GM23338 (cell line): ENCODE measurements at regions not wholly inside any gene's neighbourhood (a gene's known extent, or its start where the extent isn't known, plus 50 kb on each side); places are given as distances from the start of the nearest gene placed in this dataset.

ENCODE experiments used
- ATAC-seq: fragments of 200-7000 bp; cut with Tn5 transposase; 3 replicates; pipeline ENCODE4 v1.9.1; 2020
- DNase-seq: peaks from one replicate; pipeline ENCODE4 v3.0.0-alpha.2; 2015; ENCODE audit warnings: low spot score
- H2AFZ ChIP-seq: fragments of 200-600 bp; sonication (generic); 2 replicates; pipeline ENCODE4 v1.8.0; 2016; ENCODE audit warnings: antibody characterized with exemption, mild to moderate bottlenecking, moderate library complexity
- H3F3A ChIP-seq: fragments of 200-600 bp; sonication (generic); replicated peaks from 2 replicates; pipeline ENCODE4 v1.8.0; 2017; ENCODE audit warnings: antibody characterized with exemption, mixed run types, low read depth
- H3K27ac ChIP-seq: fragments of 200-600 bp; sonication (generic); 2 replicates; pipeline ENCODE4 v1.6.1; 2016; ENCODE audit warnings: low read depth
- H3K27me3 ChIP-seq: fragments of 200-600 bp; sonication (generic); 2 replicates; pipeline ENCODE4 v1.8.0; 2016; ENCODE audit warnings: mild to moderate bottlenecking, mixed run types, moderate library complexity; ENCODE audit not compliant: insufficient read depth
- H3K36me3 ChIP-seq: fragments of 200-600 bp; sonication (generic); 2 replicates; pipeline ENCODE4 v1.8.0; 2016; ENCODE audit warnings: mild to moderate bottlenecking; ENCODE audit not compliant: insufficient read depth
- H3K4me1 ChIP-seq: fragments of 200-600 bp; sonication (generic); 2 replicates; pipeline ENCODE4 v1.8.0; 2016; ENCODE audit warnings: mild to moderate bottlenecking, moderate library complexity; ENCODE audit not compliant: insufficient read depth
- H3K4me2 ChIP-seq: fragments of 200-600 bp; sonication (generic); 2 replicates; pipeline ENCODE4 v1.7.1; 2017; ENCODE audit warnings: mixed run types
- H3K4me3 ChIP-seq: fragments of 200-600 bp; sonication (generic); 2 replicates; pipeline ENCODE4 v1.6.1; 2016; ENCODE audit warnings: mixed run types
- H3K79me2 ChIP-seq: fragments of 200-600 bp; sonication (generic); replicated peaks from 2 replicates; pipeline ENCODE4 v1.8.0; 2017; ENCODE audit warnings: mild to moderate bottlenecking; ENCODE audit not compliant: insufficient read depth
- H3K9me2 ChIP-seq: fragments of 200-600 bp; sonication (generic); 2 replicates; pipeline ENCODE4 v1.8.0; 2017; ENCODE audit not compliant: insufficient read depth
- H4K20me1 ChIP-seq: fragments of 200-600 bp; sonication (generic); replicated peaks from 2 replicates; pipeline ENCODE4 v1.8.0; 2017; ENCODE audit warnings: mild to moderate bottlenecking; ENCODE audit not compliant: insufficient read depth
- H3K27ac Mint-ChIP-seq: 2 replicates; pipeline ENCODE4 v1.8.0; 2020; ENCODE audit warnings: inconsistent platforms, mild to moderate bottlenecking, moderate library complexity, mixed read lengths
- H3K27me3 Mint-ChIP-seq: 3 replicates; pipeline ENCODE4 v1.8.0; 2022; ENCODE audit warnings: low read depth, mild to moderate bottlenecking, moderate library complexity, mixed read lengths, inconsistent platforms; ENCODE audit not compliant: insufficient read depth, poor library complexity
- H3K36me3 Mint-ChIP-seq: 3 replicates; pipeline ENCODE4 v1.8.0; 2021; ENCODE audit warnings: low read depth, mild to moderate bottlenecking, inconsistent platforms, moderate library complexity, mixed read lengths
- H3K4me1 Mint-ChIP-seq: 3 replicates; pipeline ENCODE4 v1.8.0; 2020; ENCODE audit warnings: mild to moderate bottlenecking, inconsistent platforms, mixed read lengths
- H3K4me3 Mint-ChIP-seq: 3 replicates; pipeline ENCODE4 v1.8.0; 2021; ENCODE audit warnings: moderate library complexity, mild to moderate bottlenecking, inconsistent platforms, mixed read lengths
- H3K9me3 Mint-ChIP-seq: 3 replicates; pipeline ENCODE4 v1.8.0; 2020; ENCODE audit warnings: moderate library complexity, mild to moderate bottlenecking, inconsistent platforms, mixed read lengths
- CREB1 ChIP-seq: fragments of 250-450 bp; sonication (Bioruptor Pico); IDR thresholded peaks from 2 replicates; pipeline ENCODE4 v1.5.0; 2020; ENCODE audit warnings: low read depth, mild to moderate bottlenecking, moderate library complexity
- CTCF ChIP-seq, 2 experiments: fragments of 200-600 bp in 1 of 2; sonication (generic) in 1 of 2; conservative IDR thresholded peaks; 2 replicates each; pipeline versions ENCODE4 v1.5.1 to v1.6.1; 2016 to 2017; ENCODE audit warnings: antibody characterized with exemption in 2 of 2, low read depth in 2 of 2, mild to moderate bottlenecking in 2 of 2, moderate library complexity in 1 of 2
- ETS1 ChIP-seq: IDR thresholded peaks from 2 replicates; pipeline ENCODE4 v1.6.1; 2016; ENCODE audit warnings: antibody characterized with exemption
- EZH2 ChIP-seq: fragments of 200-600 bp; sonication (generic); IDR thresholded peaks from one replicate; pipeline ENCODE4 v1.8.0; 2017; ENCODE audit warnings: antibody characterized with exemption, mild to moderate bottlenecking, low read depth; ENCODE audit not compliant: unreplicated experiment
- EZH2phosphoT487 ChIP-seq: fragments of 200-600 bp; sonication (generic); IDR thresholded peaks from one replicate; pipeline ENCODE4 v1.8.1; 2018; ENCODE audit warnings: antibody characterized with exemption; ENCODE audit not compliant: unreplicated experiment
- JUNB ChIP-seq: IDR thresholded peaks from one replicate; pipeline ENCODE4 v1.6.1; 2016; ENCODE audit warnings: antibody characterized with exemption; ENCODE audit not compliant: unreplicated experiment
- NANOG ChIP-seq: IDR thresholded peaks from 2 replicates; pipeline ENCODE4 v1.6.1; 2016; ENCODE audit warnings: antibody characterized with exemption, borderline replicate concordance
- POLR2AphosphoS5 ChIP-seq: IDR thresholded peaks from 2 replicates; pipeline ENCODE4 v1.6.1; 2016; ENCODE audit warnings: antibody characterized with exemption, low read depth
- REST ChIP-seq: IDR thresholded peaks from one replicate; pipeline ENCODE4 v1.6.1; 2018; ENCODE audit warnings: antibody characterized with exemption; ENCODE audit not compliant: unreplicated experiment
- STAT1 ChIP-seq: IDR thresholded peaks from one replicate; pipeline ENCODE4 v1.6.1; 2016; ENCODE audit warnings: antibody characterized with exemption; ENCODE audit not compliant: unreplicated experiment
- ZNF114 ChIP-seq: fragments of 250-450 bp; sonication (Bioruptor Pico); IDR thresholded peaks from 2 replicates; pipeline ENCODE4 v1.5.0; 2020; ENCODE audit warnings: mild to moderate bottlenecking, moderate library complexity
- ZNF331 ChIP-seq: fragments of 250-450 bp; sonication (Bioruptor Pico); IDR thresholded peaks from 2 replicates; pipeline ENCODE4 v1.5.0; 2020; ENCODE audit warnings: low read depth, mild to moderate bottlenecking, moderate library complexity
- ZNF462 ChIP-seq: fragments of 250-450 bp; sonication (Bioruptor Pico); IDR thresholded peaks from 2 replicates; pipeline ENCODE4 v1.5.0; 2020; ENCODE audit warnings: mild to moderate bottlenecking, moderate library complexity

GRCh38 chr3:38968403-38968802 is 83.3 kb downstream of the SCN11A start (continued):
- TF ChIP-seq ZNF462 (CRISPR knock-in tag) (no peak), POLR2AphosphoS5 (no peak), ZNF114 (CRISPR knock-in tag) (no peak)

DNA sequence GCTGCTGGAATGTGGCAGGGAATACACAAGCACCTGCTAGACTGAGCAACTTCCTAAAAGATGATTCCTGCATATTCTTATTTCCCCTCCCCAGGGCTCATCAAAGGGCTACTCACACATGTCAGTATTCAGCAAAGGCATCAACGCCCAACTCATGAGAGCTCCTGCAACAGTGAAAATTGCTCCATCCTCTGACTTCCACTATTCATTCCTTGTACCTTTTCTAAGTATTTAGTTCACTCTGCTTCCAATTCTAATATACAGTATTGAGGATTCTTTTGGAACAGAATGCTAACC is 84.1 kb downstream of the SCN11A start:
- Mint-ChIP-seq H3K4me1 (peaks cover 16% of the 10 kb centered on the region; the same call in 2 of the 3 replicates), H3K27me3 (peaks cover 4% of the 10 kb centered on the region), H3K9me3 (no peaks in the 10 kb centered on the region), H3K27ac (no peak overlapping the region), H3K36me3 (no peaks in the 10 kb centered on the region), H3K4me3 (no peak overlapping the region)
- H3K4me2 ChIP-seq, result no peak overlapping the region
- H3K27ac ChIP-seq, result no peak overlapping the region
- ATAC-seq (no peak), DNase-seq (no peak)
- no peaks in the 10 kb centered on the region for H4K20me1 ChIP-seq
- H3K9me2 ChIP-seq, result no peaks in the 10 kb centered on the region
- no peaks in the 10 kb centered on the region for H3K79me2 ChIP-seq
- no peak overlapping the region for H2AFZ ChIP-seq
- H3K4me1 ChIP-seq, result peaks cover 8% of the 10 kb centered on the region; the same call in 1 of the 2 replicates
- no peaks in the 10 kb centered on the region for H3K27me3 ChIP-seq
- no peaks in the 10 kb centered on the region for H3K36me3 ChIP-seq
- no peak overlapping the region for H3K4me3 ChIP-seq
- H3F3A ChIP-seq, result no peaks in the 10 kb centered on the region
- TF ChIP-seq ETS1 (no peak), CREB1 (CRISPR knock-in tag) (no peak), REST (no peak), CTCF (conservative IDR thresholded peaks at IDR 0.05; ENCODE audit: low read depth in 2 of 2) (no peak), EZH2phosphoT487 (no peak), ZNF331 (CRISPR knock-in tag) (no peak), EZH2 (no peak), JUNB (no peak), NANOG (no peak), ZNF114 (CRISPR knock-in tag) (no peak), STAT1 (no peak)
